NOMO-1 treated with DMSO at 0.1 percent for 48 hours (cell line): ENCODE measurements at regions not wholly inside any gene's neighbourhood (a gene's known extent, or its start where the extent isn't known, plus 50 kb on each side); places are given as distances from the start of the nearest gene placed in this dataset.
"Not testable (repeated sequence)": the region's sequence is repeated elsewhere in the genome, so short reads cannot be mapped to it uniquely, and the experiment has no call there.

Experiments
- DNase-seq: peaks from one replicate; lab custom pipeline; 2025; ENCODE audit not compliant: unreplicated experiment; lab: John Stamatoyannopoulos, UW

DNA sequence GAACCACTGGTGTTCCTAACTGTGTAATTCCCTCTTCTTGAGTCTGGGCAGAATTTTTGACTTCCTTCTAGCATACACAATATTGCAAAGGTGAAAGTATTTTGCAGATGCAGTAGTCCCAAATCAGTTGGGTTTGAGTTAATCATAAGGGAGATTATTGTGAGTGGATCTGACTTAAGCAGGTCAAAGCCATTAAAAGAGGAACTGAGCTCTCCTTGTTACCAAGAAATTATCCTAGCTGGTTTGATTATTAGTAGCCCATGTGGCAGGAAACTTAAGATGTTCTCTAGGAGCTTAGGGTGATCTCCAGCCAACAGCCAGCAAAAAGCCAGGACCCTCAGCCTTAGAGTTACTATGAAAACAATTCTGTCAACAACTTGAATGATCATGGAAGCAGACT, 221.8 kb downstream of the RPIA start:
- peak; percentile 4 for DNase-seq

DNA sequence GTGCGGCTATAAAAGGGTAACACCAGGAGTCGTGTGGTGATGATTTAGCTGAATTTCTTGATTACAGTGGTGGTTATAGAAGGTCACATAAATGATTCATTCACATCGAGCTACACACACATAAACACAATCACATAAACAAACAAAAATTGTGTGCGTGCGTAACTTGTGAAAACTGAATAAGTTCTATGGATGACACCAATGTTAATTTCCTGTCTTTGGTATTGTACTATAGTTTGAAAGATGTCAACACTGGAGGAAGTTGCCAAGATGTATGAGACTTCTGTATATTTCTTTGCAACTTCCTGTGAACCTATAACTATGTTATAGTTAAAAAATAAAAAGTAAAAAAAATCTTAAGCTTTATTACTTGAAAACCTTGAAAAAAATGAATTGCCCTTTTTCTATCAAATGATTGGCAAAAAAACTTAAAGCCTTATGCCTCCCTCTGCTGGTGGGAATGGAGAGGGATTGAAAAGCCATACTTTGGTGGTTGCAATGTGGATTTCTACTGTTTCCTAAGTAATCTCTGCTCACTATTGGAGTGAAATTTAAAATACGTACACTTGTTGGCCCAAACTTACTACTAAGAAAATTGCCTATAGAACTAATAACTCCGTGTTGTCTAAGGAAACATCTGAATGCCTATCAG, 227.7 kb downstream of the RPIA start:
- DNase-seq: peak; percentile 25

DNA sequence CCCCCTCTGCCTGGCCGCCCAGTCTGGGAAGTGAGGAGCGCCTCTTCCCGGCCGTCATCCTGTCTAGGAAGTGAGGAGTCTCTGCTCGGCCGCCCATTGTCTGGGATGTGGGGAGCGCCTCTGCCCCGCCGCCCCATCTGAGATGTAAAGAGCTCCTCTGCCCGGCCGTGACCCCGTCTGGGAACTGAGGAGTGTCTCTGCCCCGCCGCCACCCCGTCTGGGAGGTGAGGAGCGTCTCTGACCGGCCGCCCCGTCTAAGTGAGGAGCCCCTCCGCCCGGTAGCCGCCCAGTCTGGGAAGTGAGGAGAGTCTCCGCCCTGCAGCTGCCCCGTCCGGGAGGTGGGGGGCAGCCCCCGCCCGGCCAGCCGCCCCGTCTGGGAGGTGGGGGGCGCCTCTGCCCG, 228.9 kb downstream of the RPIA start:
- DNase-seq: not testable (repeated sequence)

DNA sequence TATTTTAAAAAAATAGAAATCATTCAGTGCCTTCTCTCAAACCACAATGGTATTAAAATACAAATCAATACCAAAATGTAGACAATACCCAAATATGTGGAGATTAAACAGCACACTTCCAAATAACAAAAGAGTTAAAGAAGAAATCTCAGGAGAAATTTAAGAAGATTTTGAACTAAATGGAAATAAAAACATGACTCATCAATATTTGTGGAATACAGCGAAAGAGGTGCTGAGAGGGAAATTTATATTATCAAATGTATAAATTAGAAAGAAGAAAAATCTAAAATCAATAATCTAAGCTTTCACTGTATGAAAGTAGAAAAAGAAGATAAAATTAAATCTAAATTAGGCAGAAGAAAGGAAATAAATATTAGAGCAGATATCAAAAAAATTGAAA, 233.1 kb downstream of the RPIA start:
- no peak for DNase-seq

DNA sequence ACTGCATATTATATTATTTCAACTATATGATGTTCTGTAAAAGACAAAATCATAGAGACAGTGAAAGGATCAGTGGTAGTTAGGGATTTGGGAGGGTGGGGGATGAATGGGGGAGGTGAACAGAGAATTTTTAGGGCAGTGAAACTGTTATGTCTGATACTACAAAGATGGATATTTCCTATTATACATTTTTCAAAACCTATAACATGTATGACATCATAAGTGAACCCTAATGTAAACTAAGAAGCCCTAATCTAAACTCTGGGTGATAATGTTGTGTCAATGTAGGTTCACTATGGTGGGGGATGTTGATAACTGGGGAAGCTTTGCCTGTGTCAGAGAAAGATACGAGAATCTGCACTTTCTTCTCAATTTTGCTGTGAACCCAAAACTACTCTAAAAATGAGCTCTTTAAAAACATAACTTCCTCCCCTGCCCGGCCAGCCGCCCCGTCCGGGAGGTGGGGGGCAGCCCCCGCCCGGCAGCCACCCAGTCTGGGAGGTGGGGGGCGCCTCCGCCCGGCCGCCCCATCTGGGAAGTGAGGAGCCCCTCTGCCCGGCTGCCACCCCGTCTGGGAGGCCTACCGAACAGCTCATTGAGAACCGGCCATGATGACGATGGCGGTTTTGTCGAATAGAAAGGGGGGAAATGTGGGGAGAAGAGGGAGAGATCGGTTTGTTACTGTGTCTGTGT, 234.4 kb downstream of the RPIA start:
- no peak for DNase-seq

DNA sequence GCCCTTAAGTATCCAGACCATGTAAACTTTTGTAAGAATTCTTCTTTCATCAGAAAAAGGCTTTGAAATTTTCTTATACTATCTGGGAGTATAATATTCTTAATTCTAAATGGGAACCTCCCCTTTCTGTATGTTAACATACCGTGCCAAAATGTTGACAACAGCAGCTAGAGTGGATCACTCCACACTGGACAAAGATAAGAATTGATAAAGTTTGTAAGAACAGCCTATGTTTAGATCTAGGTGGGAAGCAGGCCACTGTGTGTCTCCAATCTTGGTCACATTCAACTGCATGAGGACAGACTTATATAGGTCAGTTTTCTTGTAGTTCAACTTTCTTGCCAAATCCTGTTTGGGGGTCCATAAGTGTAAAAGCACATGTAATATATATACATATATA, 235.7 kb downstream of the RPIA start:
- DNase-seq: no peak

DNA sequence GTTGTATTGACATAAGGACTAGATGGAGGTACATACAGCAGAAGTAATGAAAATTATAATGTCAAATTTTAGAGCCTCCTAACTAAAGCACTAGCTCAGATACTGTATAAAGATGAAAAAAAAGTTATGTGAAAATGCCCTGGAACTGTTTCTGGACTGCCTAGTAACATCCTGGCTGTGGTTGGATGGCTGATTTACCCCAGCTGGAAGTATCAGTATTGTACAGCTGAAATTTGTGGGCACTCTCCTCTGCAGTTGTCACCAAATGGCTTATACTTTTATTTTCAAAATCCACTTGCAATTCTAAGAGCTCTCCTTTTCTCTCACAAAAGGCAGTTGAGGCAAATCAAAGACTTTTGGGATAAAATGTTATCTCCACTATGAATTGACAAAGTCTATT, 239.2 kb downstream of the RPIA start:
- DNase-seq: no peak

DNA sequence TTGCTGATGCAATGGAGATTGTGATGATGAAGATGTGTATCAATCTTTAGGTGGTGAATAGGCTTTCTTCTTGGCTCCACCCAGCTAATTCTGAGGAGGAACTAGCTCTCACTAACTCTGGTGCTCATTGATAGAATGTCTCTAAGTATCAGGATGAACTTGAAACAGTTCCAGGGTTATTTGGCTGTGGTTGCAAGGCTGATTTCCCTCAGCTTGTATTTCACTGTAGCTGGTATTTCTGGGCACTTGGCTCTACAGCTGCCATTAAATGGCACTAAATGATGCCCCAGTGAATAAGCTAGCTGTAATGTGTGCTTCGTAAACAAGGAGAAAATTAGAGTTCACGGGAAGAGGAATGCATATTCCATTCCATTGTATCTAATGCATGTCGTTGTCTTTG, 241.2 kb downstream of the RPIA start:
- DNase-seq: no peak

DNA sequence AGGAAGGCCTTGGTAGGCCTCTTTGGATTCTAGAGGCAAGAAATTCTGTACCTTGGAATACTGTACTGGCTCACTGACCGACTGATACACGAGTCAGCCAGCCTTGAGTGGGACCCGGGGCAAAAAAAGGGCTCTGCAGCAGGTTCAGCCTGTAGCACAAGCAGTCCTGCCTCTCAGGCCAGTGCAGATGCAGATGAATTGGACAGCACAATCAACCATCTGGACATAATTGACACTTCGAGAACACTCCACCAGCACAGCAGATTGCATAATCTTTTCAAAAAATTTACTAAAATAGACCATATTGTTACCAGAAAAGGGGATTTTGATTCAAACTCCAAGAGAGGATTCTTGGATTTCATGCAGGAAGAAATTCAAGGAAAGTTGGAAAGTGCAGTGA, 241.6 kb downstream of the RPIA start:
- no peak for DNase-seq

DNA sequence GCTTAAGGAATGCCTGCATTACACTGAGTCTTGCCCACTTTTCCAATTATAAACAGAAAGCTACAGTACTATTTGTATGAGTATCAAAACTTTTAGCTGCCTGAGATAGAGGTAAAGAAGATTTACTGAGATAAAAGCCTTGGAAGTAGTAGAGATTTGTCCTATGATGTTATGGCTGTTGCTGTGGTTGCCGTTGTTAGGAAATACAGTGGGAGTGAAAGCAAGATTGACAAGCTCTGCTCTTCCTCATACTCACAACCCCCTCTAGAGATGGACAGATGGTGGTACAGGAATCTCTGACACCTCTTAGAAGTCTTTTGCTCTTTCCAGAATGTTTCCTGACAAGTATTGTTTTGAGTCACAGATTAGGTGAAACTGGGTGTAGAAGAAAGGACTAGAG, 242.5 kb downstream of the RPIA start:
- peak; percentile 27 for DNase-seq

DNA sequence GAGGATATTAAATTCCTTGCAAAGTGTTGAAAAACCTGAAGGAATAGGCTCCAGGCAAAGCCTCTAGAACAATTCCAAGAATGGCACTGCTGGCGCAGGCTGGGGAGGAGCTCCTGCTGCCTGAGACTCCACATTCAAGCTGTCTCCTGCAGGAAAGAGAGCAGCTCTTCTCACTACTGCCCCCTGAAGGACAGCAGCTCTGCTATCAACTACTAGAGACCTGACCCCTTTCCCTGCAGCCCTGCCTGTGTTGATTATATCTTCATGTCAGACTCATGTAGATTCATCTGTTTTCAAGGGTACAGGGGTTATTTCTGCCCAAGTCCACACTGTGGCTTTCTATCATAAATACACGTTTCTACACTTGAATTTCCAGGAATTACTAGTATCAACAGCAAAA, 249.7 kb downstream of the RPIA start:
- DNase-seq: not testable (repeated sequence)

DNA sequence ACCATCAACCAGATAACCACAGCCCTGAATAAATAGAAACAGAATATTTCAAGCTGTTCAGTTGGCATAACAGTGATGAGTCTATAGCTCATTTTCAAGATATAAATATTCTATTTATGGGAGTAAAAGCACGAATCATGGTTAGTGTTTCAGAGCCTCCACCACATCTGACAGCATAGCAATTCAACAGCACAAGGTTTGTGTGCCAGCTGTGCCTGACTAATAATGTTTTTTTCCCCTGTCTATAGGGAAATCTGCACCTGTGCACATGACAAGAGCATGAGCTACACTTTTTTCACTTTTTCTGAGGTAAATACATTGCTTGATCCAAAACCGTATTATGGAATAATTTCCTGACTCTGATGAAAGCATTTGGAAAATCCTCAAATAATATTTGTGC, 251.3 kb downstream of the RPIA start:
- DNase-seq: no peak

DNA sequence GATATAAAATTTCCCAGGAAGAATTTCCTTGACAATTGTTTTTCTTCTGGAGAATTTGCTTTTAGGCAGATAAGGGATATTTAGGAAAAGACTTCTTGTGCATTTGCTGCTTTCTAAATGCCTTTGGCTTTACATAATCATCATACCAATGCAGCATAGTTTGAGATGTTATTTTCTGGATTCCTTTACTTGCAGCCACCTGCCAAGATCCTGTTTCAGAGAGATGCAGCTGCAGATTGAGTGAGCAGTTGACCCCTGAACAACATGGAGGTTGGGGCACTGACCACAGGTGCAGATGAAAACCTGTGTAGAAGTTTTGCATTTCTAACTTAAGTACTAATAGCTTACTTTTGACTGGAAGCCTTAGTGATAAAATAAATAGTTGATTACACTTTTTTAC, 257.9 kb downstream of the RPIA start:
- DNase-seq: no peak

DNA sequence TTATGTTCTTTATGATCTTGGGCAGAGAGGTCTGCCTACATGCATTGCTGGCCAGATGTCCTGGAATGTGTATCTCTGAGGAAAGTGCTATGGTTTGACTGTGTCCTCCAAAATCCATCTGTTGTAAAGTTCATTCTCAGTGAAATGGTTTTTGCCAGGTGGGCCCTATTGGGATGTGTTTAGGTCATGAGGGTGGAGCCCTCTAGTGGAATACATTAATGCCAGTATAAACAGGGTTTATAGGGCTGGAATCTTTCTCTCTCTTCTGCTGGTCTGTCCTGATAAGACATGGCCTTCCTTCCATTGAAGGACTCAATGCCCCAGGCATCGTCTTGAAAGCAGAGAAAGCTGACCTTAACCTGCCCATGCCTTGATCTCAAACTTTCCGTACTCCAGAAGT, 258.5 kb downstream of the RPIA start:
- DNase-seq: peak; percentile 2

DNA sequence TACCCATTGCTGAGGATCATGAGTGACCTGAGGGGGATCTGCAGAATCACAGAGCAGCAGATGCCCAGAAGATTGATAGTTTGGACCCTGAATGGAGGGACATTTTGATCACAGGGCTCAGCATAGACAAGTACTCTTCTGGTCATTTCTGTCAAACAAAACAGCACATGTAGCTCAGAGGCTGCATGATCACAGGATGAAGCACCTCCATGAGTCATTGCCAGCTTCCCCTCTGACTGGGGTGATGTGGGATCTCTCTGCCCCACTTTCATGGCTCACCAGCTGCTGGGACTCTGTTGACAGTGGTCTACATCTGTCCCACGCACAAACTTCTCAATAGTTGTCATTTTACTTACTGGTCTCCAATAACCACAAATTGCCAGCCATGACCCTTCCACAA, 264.1 kb downstream of the RPIA start:
- no peak for DNase-seq

DNA sequence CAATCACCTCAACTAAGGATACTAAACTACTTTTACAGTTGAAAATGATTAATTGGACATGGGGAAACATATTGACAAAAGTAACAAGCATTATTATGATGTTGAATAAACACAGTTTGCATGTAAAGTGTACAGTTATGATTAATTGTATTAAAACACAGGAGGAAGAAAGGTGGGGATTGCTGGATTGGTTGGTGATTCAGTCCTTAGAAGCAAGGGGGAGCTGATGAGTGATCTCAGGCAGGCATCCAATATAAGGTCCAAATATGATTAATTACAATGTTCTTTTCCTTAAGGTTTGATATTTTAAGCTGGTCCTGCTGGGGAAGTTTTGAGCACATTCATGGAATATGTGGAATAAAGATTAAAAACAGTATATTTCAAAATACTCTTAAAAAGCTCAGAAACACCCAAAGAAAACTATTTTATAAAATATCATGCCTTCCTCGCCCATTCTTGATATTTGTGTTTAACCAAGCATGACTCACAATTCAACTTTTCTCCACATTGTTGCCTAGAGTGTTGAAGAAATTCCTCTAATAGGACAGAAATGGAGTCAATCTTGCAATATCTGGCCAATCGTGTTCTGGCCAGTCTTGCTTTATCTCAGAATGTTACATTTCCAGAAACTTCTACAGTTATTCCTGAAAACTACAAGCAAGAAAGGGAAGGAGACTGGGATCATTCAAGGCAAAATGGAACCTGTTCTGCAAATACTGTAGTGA, 268.2 kb downstream of the RPIA start:
- DNase-seq: no peak

DNA sequence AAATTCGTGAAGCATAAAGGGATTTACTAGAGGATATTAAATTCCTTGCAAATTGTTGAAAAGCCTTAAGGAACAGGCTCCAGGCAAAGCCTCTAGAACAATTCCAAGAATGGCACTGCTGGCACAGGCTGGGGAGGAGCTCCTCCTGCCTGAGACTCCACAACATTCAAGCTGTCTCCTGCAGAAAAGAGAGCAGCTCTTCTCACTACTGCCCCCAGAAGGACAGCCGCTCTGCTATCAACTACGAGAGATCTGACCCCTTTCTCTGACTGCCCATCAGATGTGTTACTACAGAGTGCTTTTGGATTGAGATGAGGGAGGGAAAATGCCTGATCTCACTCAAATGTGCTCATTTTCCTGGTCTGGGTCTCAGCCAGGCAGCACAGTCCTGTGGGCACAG, 269.9 kb downstream of the RPIA start:
- not testable (repeated sequence) for DNase-seq

DNA sequence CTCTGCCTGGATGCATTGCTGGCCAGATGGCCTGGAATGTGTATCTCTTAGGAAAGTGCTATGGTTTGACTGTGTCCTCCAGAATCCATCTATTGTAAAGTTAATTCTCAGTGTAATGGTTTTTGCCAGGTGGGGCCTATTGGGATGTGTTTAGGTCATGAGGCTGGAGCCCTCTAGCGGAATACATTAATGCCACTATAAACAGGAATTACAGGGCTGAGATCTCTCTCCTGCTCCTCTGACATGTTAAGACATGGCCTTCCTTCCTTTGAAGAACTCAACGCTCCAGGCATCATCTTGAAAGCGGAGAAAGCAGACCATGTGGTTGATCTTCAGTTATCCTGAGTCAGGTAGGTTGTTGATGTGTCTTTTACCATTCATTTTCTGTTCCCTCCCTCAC, 276.4 kb downstream of the RPIA start:
- no peak for DNase-seq

DNA sequence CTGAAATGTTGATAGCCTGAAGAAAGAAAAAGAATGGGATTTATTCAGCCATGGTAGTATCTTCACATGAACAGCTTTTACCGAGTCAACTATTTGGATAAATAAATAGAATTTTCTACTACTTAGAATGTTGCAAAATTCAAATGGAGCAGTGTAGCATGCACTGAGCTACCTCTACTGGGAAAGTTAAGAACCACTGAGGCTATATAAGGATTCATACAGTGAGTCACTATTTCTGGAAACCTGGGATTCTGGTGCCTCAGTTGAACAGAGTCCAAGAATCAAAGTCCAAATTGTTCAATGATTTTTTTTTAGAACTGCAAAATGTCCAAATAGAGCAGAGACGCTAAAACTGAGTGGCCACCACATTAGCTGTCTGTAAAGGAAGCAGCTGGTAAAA, 286.5 kb downstream of the RPIA start:
- DNase-seq: not testable (repeated sequence)

DNA sequence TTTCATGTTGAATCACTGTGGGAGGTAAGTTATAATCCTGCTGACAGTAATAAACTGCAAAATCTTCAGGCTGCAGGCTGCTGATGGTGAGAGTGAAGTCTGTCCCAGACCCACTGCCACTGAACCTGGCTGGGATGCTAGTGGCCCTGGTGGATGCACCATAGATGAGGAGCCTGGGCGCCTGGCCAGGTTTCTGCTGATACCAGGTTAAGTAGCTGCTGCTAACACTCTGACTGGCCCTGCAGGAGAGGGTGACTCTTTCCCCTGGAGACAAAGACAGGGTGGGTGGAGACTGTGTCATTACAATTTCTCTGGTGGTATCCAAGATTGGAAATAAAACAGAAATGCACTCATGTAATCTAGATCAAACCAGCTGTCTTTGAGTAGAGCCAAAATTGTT, 287.0 kb downstream of the RPIA start:
- not testable (repeated sequence) for DNase-seq

DNA sequence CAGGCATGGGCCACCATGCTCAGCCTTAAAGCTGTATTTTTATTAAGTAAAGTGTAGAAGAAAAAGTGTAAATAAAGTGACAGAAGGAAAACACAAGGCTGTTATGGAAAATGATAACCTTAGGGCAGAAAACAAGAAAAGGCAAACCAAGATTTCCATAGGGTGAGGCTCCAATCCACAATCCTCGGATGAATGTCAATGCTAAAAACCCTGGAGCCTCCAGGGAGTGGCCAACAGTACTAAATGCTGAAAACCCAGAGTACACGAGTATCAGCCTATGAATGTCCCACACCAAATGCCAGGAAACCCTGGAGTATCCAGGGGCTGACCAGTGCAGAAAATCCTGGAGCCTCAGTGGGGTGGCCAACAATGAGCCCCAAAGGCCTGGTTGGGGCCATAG, 292.6 kb downstream of the RPIA start:
- not testable (repeated sequence) for DNase-seq

DNA sequence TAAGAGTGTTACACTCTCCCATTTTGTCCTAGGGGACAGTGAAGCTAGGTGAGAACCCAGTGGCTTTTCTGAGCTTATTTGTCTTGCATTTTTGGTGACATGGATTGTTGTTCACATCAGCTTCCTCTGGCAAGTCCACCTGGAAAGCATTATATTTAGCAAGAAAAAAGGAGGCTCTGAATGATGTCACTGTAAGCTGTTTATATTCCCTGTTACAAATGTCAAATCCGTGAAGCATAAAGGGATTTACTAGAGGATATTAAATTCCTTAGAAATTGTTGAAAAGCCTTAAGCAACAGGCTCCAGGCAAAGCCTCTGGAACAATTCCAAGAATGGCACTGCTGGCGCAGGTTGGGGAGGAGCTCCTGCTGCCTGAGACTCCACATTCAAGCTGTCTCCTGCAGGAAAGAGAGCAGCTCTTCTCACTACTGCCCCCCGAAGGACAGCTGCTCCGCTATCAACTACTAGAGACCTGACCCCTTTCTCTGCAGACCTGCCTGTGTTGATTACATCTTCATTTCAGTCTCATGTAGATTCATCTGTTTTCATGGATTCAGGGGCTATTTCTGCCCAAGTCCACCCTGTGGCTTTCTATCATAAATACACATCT, 295.4 kb downstream of the RPIA start:
- not testable (repeated sequence) for DNase-seq
